ENCODE measurements at regions not wholly inside any gene's neighbourhood (a gene's known extent, or its start where the extent isn't known, plus 50 kb on each side); places are given as distances from the start of the nearest gene placed in this dataset.

- no peak for DNase-seq
Observed at GRCh38 chr22:22036588-22036987, 54.0 kb upstream of the TOP3B start.

DNA sequence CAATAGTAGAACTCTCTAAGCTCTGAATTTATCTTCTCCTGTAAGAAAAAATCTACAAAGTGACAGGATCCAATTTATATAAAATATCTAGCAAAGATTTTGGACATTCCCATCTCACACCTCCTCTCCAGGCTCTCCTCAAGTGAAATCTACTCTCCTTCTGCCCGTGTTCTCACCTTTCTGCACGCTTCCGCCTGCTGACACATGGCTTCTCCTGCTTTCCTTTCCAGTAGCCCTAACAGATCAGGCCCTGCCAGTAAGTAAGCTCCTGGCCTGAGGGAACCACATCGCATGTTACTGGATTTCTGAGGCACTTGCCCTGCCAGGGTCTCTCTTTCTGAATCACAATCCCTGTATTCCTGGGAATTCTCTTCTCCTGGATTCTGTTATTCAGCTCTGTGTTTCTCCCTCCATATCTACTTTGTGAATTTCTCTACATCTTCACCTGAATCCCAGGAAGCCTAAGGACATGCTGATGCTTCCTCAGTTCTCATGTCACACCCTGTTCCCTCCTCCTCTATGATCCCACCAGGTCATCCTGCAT lies 53.3 kb upstream of the TOP3B start:
- DNase-seq, result no peak

DNA sequence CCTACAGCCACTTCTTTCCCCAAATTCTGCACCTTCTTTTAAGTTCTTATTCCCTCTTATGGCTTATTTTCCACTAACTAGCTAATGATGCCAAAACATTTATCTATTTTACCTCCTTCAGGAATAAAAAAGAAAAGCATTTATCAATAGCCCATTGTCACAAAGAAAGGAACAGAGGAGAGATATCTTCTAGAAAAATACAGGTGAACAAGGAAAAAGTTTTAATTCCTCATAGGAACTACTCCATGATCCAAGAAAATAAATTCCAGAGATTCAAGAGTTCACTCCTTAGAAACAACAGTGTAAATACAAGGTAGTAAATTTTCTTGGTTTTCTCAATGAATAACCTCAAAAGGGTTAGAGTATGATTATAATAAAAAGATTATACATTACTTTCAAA lies 52.6 kb upstream of the TOP3B start:
- no peak for DNase-seq

GRCh38 chr22:22034469-22035132 lies 52.0 kb upstream of the TOP3B start:
- no peak for DNase-seq

DNA sequence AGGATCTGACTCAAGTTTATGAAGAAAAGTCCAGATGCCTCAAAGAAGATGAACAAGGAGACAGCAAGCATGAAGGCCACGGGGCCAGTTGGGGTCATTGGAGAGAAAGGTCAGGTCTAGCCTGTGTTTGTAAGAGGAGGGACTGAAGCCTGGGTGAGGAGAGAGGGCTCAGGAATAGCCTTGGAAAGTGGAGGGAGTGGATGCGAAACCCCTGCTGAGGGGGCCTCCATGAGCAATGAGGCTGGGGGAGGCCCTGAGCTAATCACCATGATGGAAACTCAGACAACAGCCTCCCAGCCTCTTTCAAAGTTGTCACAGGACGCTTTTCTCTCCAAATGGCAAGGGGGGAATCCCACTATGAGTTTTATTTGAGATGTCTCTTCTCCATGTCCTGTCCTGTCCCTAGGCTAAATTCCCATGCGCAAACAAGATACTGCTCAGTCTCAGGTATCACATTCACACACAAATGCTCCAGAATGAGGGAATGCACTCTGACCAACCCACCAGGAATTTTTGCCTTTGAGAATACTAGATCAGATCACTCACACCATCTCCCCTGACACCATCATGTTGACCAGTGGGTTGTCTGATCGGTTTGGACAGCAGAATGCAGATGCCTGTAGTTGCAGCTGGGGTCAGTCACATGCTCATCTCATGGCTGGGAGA lies 51.3 kb upstream of the TOP3B start:
- no peak for DNase-seq

- DNase-seq, result no peak
Observed at GRCh38 chr22:22032906-22033802, 50.6 kb upstream of the TOP3B start.

- DNase-seq, result no peak
Observed at GRCh38 chr22:22032099-22032905, 49.7 kb upstream of the TOP3B start.

All from NCI-H1930 (cell line).